ENCODE measurements at regions not wholly inside any gene's neighbourhood (a gene's known extent, or its start where the extent isn't known, plus 50 kb on each side); places are given as distances from the start of the nearest gene placed in this dataset.

DNA sequence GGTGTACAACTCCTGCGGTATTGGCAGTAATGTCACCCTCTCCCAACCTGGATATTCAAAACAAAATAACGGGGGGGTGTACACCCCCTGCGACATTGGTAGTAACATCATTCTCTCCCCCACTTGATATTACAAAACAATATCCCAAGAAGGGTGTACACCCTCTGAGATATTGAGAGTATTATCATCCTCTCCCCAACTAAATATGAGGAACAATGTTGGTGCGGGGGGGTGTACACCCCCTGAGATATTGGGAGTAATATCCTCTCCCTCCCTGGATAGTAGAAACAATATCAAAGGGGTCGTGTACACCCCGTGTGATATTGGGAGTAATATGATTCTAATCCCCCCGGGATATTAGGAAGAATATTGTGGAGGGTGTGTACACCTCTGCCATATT lies 71.4 kb upstream of the ADGRA3 start:
- WGBS (ENCODE audit: low lambda C conversion rate): 40% methylated on average over 7 of the region's 7 CpGs
- no peak overlapping the region for H3K4me2 ChIP-seq
- ChIA-PET CTCF (no interaction called here), POLR2A (no interaction called here)
- H3K9ac ChIP-seq: no peak overlapping the region
- no peak overlapping the region for H3K27ac ChIP-seq (ENCODE audit: low read depth in 2 of 2, low read length in 1 of 2)
- H2AFZ ChIP-seq (ENCODE audit: low read depth): no peak overlapping the region
- no peaks in the 10 kb centered on the region for H3K9me2 ChIP-seq
- no peaks in the 10 kb centered on the region for H3K4me1 ChIP-seq (ENCODE audit: control insufficient read depth in 1 of 2, insufficient read depth in 2 of 2, low read depth in 1 of 2, low read length in 1 of 2)
- H3K79me2 ChIP-seq (ENCODE audit: insufficient read depth): no peaks in the 10 kb centered on the region
- H3K9me3 ChIP-seq: no peaks in the 10 kb centered on the region
- no peak for DNase-seq
- no peak overlapping the region for H3K4me3 ChIP-seq (ENCODE audit: low read depth in 2 of 2, low read length in 1 of 2)
- no peaks in the 10 kb centered on the region for H4K20me1 ChIP-seq (ENCODE audit: insufficient read depth)
- H3K36me3 ChIP-seq (replicated peaks in 1 of 2; ENCODE audit: control insufficient read depth in 1 of 2, insufficient read depth in 2 of 2, low read length in 1 of 2): no peaks in the 10 kb centered on the region
- no peaks in the 10 kb centered on the region; the same call in 1 of the 2 replicates for H3K27me3 ChIP-seq (ENCODE audit: insufficient read depth)
- TF ChIP-seq TEAD4 (IDR thresholded peaks at IDR 0.05; ENCODE audit: borderline replicate concordance, insufficient read depth): no peak
- no peak for TF ChIP-seq FOXM1 (IDR thresholded peaks at IDR 0.05; ENCODE audit: low read depth)
- no peak for TF ChIP-seq MEF2A (IDR thresholded peaks at IDR 0.05; ENCODE audit: borderline replicate concordance, low read depth)
- TF ChIP-seq MAX (IDR thresholded peaks at IDR 0.05; ENCODE audit: low read depth): no peak
- TF ChIP-seq EP300 (IDR thresholded peaks at IDR 0.05; ENCODE audit: borderline replicate concordance in 1 of 2, low read depth in 1 of 2, low read length in 1 of 2): no peak
- TF ChIP-seq, protein P1, sequence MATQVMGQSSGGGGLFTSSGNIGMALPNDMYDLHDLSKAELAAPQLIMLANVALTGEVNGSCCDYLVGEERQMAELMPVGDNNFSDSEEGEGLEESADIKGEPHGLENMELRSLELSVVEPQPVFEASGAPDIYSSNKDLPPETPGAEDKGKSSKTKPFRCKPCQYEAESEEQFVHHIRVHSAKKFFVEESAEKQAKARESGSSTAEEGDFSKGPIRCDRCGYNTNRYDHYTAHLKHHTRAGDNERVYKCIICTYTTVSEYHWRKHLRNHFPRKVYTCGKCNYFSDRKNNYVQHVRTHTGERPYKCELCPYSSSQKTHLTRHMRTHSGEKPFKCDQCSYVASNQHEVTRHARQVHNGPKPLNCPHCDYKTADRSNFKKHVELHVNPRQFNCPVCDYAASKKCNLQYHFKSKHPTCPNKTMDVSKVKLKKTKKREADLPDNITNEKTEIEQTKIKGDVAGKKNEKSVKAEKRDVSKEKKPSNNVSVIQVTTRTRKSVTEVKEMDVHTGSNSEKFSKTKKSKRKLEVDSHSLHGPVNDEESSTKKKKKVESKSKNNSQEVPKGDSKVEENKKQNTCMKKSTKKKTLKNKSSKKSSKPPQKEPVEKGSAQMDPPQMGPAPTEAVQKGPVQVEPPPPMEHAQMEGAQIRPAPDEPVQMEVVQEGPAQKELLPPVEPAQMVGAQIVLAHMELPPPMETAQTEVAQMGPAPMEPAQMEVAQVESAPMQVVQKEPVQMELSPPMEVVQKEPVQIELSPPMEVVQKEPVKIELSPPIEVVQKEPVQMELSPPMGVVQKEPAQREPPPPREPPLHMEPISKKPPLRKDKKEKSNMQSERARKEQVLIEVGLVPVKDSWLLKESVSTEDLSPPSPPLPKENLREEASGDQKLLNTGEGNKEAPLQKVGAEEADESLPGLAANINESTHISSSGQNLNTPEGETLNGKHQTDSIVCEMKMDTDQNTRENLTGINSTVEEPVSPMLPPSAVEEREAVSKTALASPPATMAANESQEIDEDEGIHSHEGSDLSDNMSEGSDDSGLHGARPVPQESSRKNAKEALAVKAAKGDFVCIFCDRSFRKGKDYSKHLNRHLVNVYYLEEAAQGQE (IDR thresholded peaks at IDR 0.05; ENCODE audit: low read depth, low read length): no peak
- TF ChIP-seq RAD21 (IDR thresholded peaks at IDR 0.05; ENCODE audit: low read length): no peak
- TF ChIP-seq ELF1 (IDR thresholded peaks at IDR 0.05): no peak
- TF ChIP-seq, protein P2, sequence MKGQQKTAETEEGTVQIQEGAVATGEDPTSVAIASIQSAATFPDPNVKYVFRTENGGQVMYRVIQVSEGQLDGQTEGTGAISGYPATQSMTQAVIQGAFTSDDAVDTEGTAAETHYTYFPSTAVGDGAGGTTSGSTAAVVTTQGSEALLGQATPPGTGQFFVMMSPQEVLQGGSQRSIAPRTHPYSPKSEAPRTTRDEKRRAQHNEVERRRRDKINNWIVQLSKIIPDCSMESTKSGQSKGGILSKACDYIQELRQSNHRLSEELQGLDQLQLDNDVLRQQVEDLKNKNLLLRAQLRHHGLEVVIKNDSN (IDR thresholded peaks at IDR 0.05; ENCODE audit: borderline replicate concordance, low read depth): no peak
- TF ChIP-seq EZH2phosphoT487 (IDR thresholded peaks at IDR 0.05; ENCODE audit: borderline replicate concordance, low read depth): no peak
- TF ChIP-seq GATA2 (CRISPR knock-in tag; IDR thresholded peaks at IDR 0.05): no peak
- TF ChIP-seq NRF1 (IDR thresholded peaks at IDR 0.05; ENCODE audit: low read depth, low read length): no peak
- TF ChIP-seq, protein P3, sequence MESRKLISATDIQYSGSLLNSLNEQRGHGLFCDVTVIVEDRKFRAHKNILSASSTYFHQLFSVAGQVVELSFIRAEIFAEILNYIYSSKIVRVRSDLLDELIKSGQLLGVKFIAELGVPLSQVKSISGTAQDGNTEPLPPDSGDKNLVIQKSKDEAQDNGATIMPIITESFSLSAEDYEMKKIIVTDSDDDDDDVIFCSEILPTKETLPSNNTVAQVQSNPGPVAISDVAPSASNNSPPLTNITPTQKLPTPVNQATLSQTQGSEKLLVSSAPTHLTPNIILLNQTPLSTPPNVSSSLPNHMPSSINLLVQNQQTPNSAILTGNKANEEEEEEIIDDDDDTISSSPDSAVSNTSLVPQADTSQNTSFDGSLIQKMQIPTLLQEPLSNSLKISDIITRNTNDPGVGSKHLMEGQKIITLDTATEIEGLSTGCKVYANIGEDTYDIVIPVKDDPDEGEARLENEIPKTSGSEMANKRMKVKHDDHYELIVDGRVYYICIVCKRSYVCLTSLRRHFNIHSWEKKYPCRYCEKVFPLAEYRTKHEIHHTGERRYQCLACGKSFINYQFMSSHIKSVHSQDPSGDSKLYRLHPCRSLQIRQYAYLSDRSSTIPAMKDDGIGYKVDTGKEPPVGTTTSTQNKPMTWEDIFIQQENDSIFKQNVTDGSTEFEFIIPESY (IDR thresholded peaks at IDR 0.05; ENCODE audit: borderline replicate concordance, low read depth): no peak
- TF ChIP-seq TAF1 (IDR thresholded peaks at IDR 0.05; ENCODE audit: borderline replicate concordance, low read depth, low read length): no peak
- H3F3A ChIP-seq (replicated peaks; ENCODE audit: insufficient read depth): no peaks in the 10 kb centered on the region
